Activated CD8-positive, alpha-beta T cell treated with anti-CD3 and anti-CD28 coated beads for 36 hours (primary cell): ENCODE measurements at regions not wholly inside any gene's neighbourhood (a gene's known extent, or its start where the extent isn't known, plus 50 kb on each side); places are given as distances from the start of the nearest gene placed in this dataset.

ENCODE experiments used
- ATAC-seq: fragments of 200-7000 bp; cut with Tn5 transposase; one replicate; pipeline ENCODE4 v1.10.0; 2021; ENCODE audit warnings: mild to moderate bottlenecking, moderate library complexity
- CTCF ChIA-PET: fragments of 350-600 bp; sonication (Branson Sonifier 250); formaldehyde crosslinking; loops from one replicate; lab custom pipeline; 2021; ENCODE audit warnings: antibody characterized with exemption; lab: Charles Lee
- POLR2A ChIA-PET: fragments of 350-600 bp; sonication (Branson Sonifier 250); formaldehyde crosslinking; loops from one replicate; lab custom pipeline; 2021; ENCODE audit warnings: antibody characterized with exemption; lab: Charles Lee
- DNase-seq: peaks from one replicate; pipeline ENCODE4 v3.0.0-alpha.2; 2020
- H3K27ac Mint-ChIP-seq: one replicate; pipeline ENCODE4 v1.8.0; 2021; ENCODE audit warnings: mild to moderate bottlenecking, mixed read lengths
- H3K27me3 Mint-ChIP-seq: one replicate; pipeline ENCODE4 v1.8.0; 2021; ENCODE audit warnings: mixed read lengths
- H3K36me3 Mint-ChIP-seq: one replicate; pipeline ENCODE4 v1.8.0; 2021; ENCODE audit warnings: low read depth, mixed read lengths
- H3K4me1 Mint-ChIP-seq: one replicate; pipeline ENCODE4 v1.8.0; 2021; ENCODE audit warnings: low read depth, mixed read lengths
- H3K4me3 Mint-ChIP-seq: one replicate; pipeline ENCODE4 v1.8.0; 2021; ENCODE audit warnings: mild to moderate bottlenecking, moderate library complexity, mixed read lengths
- H3K9me3 Mint-ChIP-seq: one replicate; pipeline ENCODE4 v1.8.0; 2021; ENCODE audit warnings: mixed read lengths
- CTCF ChIP-seq: fragments of 200-600 bp; IDR thresholded peaks from one replicate; pipeline ENCODE4 v1.8.0; 2022; ENCODE audit warnings: antibody characterized with exemption, mild to moderate bottlenecking
- intact Hi-C: fragments of 100-400 bp; cut with micrococcal nuclease; formaldehyde crosslinking; loops from one replicate; pipeline ENCODE4 v1.10.0; 2022

DNA sequence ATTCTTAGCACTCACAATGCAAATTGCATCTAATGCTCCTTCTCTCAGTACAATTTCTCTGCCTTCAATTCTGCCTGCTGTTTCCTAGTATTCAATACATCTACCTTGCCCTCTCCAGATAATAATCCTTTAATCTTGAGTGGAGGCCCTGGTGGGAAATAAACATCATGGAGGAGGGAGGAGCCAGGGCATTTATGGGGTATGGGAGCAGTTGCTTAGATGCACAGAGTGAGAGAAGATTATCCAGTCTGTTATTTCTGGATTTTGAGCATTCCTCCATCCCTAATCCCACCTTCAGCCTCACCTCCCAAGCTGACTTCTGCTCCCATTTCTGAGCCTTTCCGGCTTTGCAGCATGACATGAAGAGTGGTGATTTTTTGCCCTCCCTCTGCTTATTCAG is 127.9 kb upstream of the PPP3CA start:
- H3K4me3 Mint-ChIP-seq = no peak overlapping the region
- ATAC-seq (no peak), DNase-seq (no peak)
- H3K4me1 Mint-ChIP-seq = no peaks in the 10 kb centered on the region
- ChIA-PET POLR2A (no interaction called here), CTCF (no interaction called here)
- intact Hi-C loops = no loop called here
- no peak overlapping the region for H3K27ac Mint-ChIP-seq
- no peak for TF ChIP-seq CTCF
- H3K9me3 Mint-ChIP-seq = no peaks in the 10 kb centered on the region
- no peaks in the 10 kb centered on the region for H3K36me3 Mint-ChIP-seq
- H3K27me3 Mint-ChIP-seq = peaks cover 4% of the 10 kb centered on the region

DNA sequence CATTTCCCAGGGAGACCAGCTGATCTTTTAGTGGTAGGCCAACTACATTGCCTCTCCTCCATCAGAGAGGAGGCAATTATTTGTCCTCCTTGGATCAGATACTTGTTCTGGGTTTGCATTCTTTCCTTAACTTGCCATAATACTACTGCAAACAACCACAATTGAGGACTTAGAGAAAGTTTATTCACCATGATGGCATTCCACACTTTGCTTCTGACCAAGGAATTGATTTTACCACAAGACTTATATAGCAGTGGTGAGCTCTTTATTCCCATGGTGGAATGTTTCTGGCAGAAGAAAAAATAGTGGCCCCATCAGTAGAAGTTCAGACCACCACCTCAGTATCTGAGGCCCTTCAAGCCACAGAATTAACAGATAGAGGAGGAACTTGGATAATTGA is 123.9 kb upstream of the PPP3CA start:
- no peak for TF ChIP-seq CTCF

DNA sequence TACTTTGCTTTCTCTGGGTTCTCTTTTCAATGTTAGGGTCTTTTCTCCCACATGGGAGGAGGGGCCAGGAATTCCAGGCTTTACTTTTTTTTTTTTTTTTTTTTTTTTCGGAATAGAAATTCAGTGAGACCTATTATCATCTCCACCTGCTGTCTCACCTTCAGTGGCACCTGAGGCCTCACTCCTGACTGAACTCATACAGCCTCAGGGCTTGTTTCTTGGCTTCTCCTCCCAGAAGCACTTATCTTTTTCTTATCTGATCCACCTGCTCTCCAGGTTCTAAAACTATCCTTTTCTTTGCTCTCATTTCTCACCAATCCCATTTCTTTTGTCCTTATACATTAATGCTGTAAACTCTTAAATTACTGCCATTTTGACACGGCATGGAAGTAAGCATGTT is 117.3 kb upstream of the PPP3CA start:
- H3K36me3 Mint-ChIP-seq = no peaks in the 10 kb centered on the region
- peaks cover 17% of the 10 kb centered on the region for H3K27me3 Mint-ChIP-seq
- ChIA-PET CTCF (no interaction called here), POLR2A (no interaction called here)
- no peaks in the 10 kb centered on the region for H3K9me3 Mint-ChIP-seq
- no peaks in the 10 kb centered on the region for H3K4me1 Mint-ChIP-seq
- no peak for DNase-seq
- TF ChIP-seq CTCF = no peak
- H3K4me3 Mint-ChIP-seq = no peak overlapping the region
- H3K27ac Mint-ChIP-seq = no peak overlapping the region
- no peak for ATAC-seq
- intact Hi-C loops = no loop called here

More for the DNA sequence above, 123.9 kb upstream of the PPP3CA start:
- POLR2A ChIA-PET = no interaction called here
- H3K4me3 Mint-ChIP-seq = no peak overlapping the region
- H3K27ac Mint-ChIP-seq = no peak overlapping the region
- CTCF ChIA-PET = no interaction called here
- no peak for ATAC-seq
- H3K36me3 Mint-ChIP-seq = no peaks in the 10 kb centered on the region
- DNase-seq = no peak
- peaks cover 9% of the 10 kb centered on the region for H3K27me3 Mint-ChIP-seq
- no peaks in the 10 kb centered on the region for H3K9me3 Mint-ChIP-seq
- H3K4me1 Mint-ChIP-seq = no peaks in the 10 kb centered on the region
- intact Hi-C loops = no loop called here

DNA sequence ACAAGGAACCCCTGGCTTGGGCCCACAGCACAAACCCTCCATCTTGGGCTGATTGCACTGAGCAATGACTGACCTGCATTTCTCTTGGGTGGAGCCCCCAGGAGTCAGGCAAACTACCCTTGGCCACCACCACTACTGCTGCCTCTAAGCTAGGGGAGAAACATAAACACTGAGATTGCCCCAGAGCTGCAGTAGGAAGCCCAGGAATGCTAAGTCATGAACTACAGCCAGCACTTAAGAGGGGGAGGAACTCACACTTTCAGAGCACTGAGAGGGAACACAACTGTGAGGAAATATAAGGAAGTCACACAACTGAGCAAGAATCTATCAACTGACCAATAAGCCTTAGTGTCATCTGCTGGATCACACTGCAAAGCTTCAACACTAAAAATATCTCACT is 111.6 kb upstream of the PPP3CA start:
- CTCF ChIA-PET = no interaction called here
- no peaks in the 10 kb centered on the region for H3K4me1 Mint-ChIP-seq
- H3K27me3 Mint-ChIP-seq = peaks cover 20% of the 10 kb centered on the region
- H3K36me3 Mint-ChIP-seq = no peaks in the 10 kb centered on the region
- H3K9me3 Mint-ChIP-seq = no peaks in the 10 kb centered on the region
- POLR2A ChIA-PET = no interaction called here
- no peak overlapping the region for H3K4me3 Mint-ChIP-seq
- DNase-seq (no peak), ATAC-seq (no peak)
- intact Hi-C loops = no loop called here
- no peak for TF ChIP-seq CTCF
- no peak overlapping the region for H3K27ac Mint-ChIP-seq

DNA sequence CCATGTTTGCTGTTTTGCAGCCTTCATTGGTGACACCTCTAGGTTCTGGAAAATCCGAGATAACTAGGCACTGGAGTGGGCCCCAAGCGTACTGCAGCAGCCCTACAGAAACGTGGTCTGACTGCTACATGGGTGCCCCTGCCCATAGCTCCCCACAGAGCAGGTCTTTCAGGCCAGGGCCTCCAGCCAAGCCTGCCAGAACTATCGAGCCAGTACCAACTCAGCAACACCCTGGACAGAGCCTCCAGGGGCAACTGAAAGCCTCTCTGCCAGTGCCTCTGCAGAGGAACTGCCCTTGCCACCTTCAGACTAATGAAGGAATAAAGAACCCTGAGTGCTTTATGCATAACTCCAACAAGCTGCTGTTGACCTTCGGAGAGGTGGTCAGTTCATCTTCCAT is 111.1 kb upstream of the PPP3CA start:
- no peak overlapping the region for H3K4me3 Mint-ChIP-seq
- intact Hi-C loops = no loop called here
- no peaks in the 10 kb centered on the region for H3K36me3 Mint-ChIP-seq
- H3K9me3 Mint-ChIP-seq = peaks cover 2% of the 10 kb centered on the region
- no peak overlapping the region for H3K27ac Mint-ChIP-seq
- DNase-seq = no peak
- H3K4me1 Mint-ChIP-seq = no peaks in the 10 kb centered on the region
- ATAC-seq = no peak
- ChIA-PET POLR2A (no interaction called here), CTCF (no interaction called here)
- H3K27me3 Mint-ChIP-seq = peaks cover 20% of the 10 kb centered on the region
- TF ChIP-seq CTCF = no peak
